WTC11 (cell line): ENCODE measurements at regions not wholly inside any gene's neighbourhood (a gene's known extent, or its start where the extent isn't known, plus 50 kb on each side); places are given as distances from the start of the nearest gene placed in this dataset.

Experiments
- CREB1 ChIP-seq: sonication (generic); formaldehyde crosslinking; IDR thresholded peaks from 2 replicates; pipeline ENCODE4 v1.8.0; 2023; ENCODE audit warnings: mild to moderate bottlenecking, missing genetic modification reagents
- ELF4 ChIP-seq: sonication (generic); formaldehyde crosslinking; IDR thresholded peaks from 2 replicates; pipeline ENCODE4 v1.8.1; 2022; ENCODE audit warnings: low read depth, mild to moderate bottlenecking, moderate library complexity, missing genetic modification reagents
- FOXK1 ChIP-seq: sonication (generic); formaldehyde crosslinking; IDR thresholded peaks from 2 replicates; pipeline ENCODE4 v1.8.0; 2022; ENCODE audit warnings: mild to moderate bottlenecking, moderate library complexity, missing genetic modification reagents
- IRF2 ChIP-seq: sonication (generic); formaldehyde crosslinking; IDR thresholded peaks from 2 replicates; pipeline ENCODE4 v1.8.0; 2022; ENCODE audit warnings: low read depth, missing genetic modification reagents, borderline replicate concordance
- JUN ChIP-seq: sonication (generic); formaldehyde crosslinking; IDR thresholded peaks from 2 replicates; pipeline ENCODE4 v1.8.0; 2023; ENCODE audit warnings: mild to moderate bottlenecking, missing genetic modification reagents
- KAT7 ChIP-seq: sonication (generic); formaldehyde crosslinking; IDR thresholded peaks from 2 replicates; pipeline ENCODE4 v1.8.1; 2023; ENCODE audit warnings: missing genetic modification reagents, mild to moderate bottlenecking, borderline replicate concordance
- TCF7 ChIP-seq: sonication (generic); formaldehyde crosslinking; IDR thresholded peaks from 2 replicates; pipeline ENCODE4 v1.8.0; 2022; ENCODE audit warnings: mild to moderate bottlenecking, low read depth, missing genetic modification reagents, moderate library complexity
- TEAD4 ChIP-seq: sonication (generic); formaldehyde crosslinking; IDR thresholded peaks from 2 replicates; pipeline ENCODE4 v1.8.0; 2022; ENCODE audit warnings: mild to moderate bottlenecking, missing genetic modification reagents
- TF ChIP-seq, protein P1 (sequence below): fragments of 200-600 bp; IDR thresholded peaks from 2 replicates; pipeline ENCODE4 v1.8.0; 2022; ENCODE audit warnings: antibody characterized with exemption
- TF ChIP-seq, protein P2 (sequence below): sonication (generic); formaldehyde crosslinking; conservative IDR thresholded peaks from 2 replicates; pipeline ENCODE4 v1.8.1; 2022; ENCODE audit warnings: mild to moderate bottlenecking, missing genetic modification reagents
- TF ChIP-seq, protein P3 (sequence below): sonication (generic); formaldehyde crosslinking; IDR thresholded peaks from 2 replicates; pipeline ENCODE4 v1.8.1; 2023; ENCODE audit warnings: mild to moderate bottlenecking, moderate library complexity, missing genetic modification reagents
- TF ChIP-seq, protein P4 (sequence below): sonication (generic); formaldehyde crosslinking; IDR thresholded peaks from 2 replicates; pipeline ENCODE4 v1.8.1; 2023; ENCODE audit warnings: mild to moderate bottlenecking, missing genetic modification reagents, moderate library complexity

DNA sequence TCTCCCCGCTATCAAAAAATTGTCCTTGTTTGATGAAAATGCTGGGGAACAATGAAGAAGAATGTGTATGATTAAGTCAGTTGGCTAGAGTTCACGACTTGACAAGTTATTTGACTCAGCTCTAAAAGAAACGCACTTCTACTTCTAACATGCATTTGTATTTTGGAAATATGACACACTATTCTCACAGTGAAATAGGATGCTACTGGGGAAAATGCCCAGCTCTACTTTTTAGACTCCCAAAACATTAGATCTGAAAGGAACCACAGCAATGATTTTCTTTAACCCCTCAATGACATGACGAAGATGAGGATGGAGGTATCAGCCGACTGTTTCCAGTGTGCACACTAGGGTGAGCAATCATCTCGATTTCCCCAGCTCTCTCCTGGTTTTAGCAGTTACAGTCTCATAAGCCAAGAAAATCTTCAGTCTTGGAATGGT, 83.6 kb upstream of the PCSK1 start:
- TF ChIP-seq, protein P1, sequence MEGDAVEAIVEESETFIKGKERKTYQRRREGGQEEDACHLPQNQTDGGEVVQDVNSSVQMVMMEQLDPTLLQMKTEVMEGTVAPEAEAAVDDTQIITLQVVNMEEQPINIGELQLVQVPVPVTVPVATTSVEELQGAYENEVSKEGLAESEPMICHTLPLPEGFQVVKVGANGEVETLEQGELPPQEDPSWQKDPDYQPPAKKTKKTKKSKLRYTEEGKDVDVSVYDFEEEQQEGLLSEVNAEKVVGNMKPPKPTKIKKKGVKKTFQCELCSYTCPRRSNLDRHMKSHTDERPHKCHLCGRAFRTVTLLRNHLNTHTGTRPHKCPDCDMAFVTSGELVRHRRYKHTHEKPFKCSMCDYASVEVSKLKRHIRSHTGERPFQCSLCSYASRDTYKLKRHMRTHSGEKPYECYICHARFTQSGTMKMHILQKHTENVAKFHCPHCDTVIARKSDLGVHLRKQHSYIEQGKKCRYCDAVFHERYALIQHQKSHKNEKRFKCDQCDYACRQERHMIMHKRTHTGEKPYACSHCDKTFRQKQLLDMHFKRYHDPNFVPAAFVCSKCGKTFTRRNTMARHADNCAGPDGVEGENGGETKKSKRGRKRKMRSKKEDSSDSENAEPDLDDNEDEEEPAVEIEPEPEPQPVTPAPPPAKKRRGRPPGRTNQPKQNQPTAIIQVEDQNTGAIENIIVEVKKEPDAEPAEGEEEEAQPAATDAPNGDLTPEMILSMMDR, result no peak
- no peak for TF ChIP-seq CREB1 (CRISPR knock-in tag)
- no peak for TF ChIP-seq TEAD4 (CRISPR knock-in tag)
- TF ChIP-seq, protein P2, sequence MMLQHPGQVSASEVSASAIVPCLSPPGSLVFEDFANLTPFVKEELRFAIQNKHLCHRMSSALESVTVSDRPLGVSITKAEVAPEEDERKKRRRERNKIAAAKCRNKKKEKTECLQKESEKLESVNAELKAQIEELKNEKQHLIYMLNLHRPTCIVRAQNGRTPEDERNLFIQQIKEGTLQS, result no peak
- TF ChIP-seq JUN (CRISPR knock-in tag), result no peak
- no peak for TF ChIP-seq TCF7 (CRISPR knock-in tag)
- TF ChIP-seq, protein P3, sequence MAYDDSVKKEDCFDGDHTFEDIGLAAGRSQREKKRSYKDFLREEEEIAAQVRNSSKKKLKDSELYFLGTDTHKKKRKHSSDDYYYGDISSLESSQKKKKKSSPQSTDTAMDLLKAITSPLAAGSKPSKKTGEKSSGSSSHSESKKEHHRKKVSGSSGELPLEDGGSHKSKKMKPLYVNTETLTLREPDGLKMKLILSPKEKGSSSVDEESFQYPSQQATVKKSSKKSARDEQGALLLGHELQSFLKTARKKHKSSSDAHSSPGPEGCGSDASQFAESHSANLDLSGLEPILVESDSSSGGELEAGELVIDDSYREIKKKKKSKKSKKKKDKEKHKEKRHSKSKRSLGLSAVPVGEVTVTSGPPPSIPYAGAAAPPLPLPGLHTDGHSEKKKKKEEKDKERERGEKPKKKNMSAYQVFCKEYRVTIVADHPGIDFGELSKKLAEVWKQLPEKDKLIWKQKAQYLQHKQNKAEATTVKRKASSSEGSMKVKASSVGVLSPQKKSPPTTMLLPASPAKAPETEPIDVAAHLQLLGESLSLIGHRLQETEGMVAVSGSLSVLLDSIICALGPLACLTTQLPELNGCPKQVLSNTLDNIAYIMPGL, result no peak
- no peak for TF ChIP-seq IRF2 (CRISPR knock-in tag)
- TF ChIP-seq KAT7 (CRISPR knock-in tag), result no peak
- no peak for TF ChIP-seq ELF4 (CRISPR knock-in tag)
- TF ChIP-seq, protein P4, sequence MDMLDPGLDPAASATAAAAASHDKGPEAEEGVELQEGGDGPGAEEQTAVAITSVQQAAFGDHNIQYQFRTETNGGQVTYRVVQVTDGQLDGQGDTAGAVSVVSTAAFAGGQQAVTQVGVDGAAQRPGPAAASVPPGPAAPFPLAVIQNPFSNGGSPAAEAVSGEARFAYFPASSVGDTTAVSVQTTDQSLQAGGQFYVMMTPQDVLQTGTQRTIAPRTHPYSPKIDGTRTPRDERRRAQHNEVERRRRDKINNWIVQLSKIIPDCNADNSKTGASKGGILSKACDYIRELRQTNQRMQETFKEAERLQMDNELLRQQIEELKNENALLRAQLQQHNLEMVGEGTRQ (CRISPR knock-in tag), result no peak
- TF ChIP-seq FOXK1 (CRISPR knock-in tag), result no peak
